Brain microvascular endothelial cell (primary cell): ENCODE measurements at regions not wholly inside any gene's neighbourhood (a gene's known extent, or its start where the extent isn't known, plus 50 kb on each side); places are given as distances from the start of the nearest gene placed in this dataset.

Experiments used
- DNase-seq: peaks from one replicate; pipeline ENCODE4 v3.0.0-alpha.2; 2020
- H3K27ac ChIP-seq: fragments of 250-450 bp; sonication (Bioruptor Pico); 2 replicates; pipeline ENCODE4 v1.5.1; 2020; ENCODE audit warnings: mild to moderate bottlenecking, moderate library complexity
- H3K27me3 ChIP-seq: fragments of 250-450 bp; sonication (Bioruptor Pico); replicated peaks from 2 replicates; pipeline ENCODE4 v1.5.1; 2020; ENCODE audit warnings: mild to moderate bottlenecking
- H3K36me3 ChIP-seq: fragments of 250-450 bp; sonication (Bioruptor Pico); replicated peaks from 2 replicates; pipeline ENCODE4 v1.5.1; 2020; ENCODE audit warnings: mild to moderate bottlenecking
- H3K4me3 ChIP-seq: 2 replicates; pipeline ENCODE4 v1.5.1; 2011; ENCODE audit warnings: low read depth, mild to moderate bottlenecking, control low read depth, low read length, moderate library complexity
- CTCF ChIP-seq: IDR thresholded peaks from 2 replicates; pipeline ENCODE4 v1.5.1; 2011; ENCODE audit warnings: low read depth, mild to moderate bottlenecking, moderate library complexity, low read length, control low read depth, inconsistent platforms; ENCODE audit errors: missing control alignments
- in situ Hi-C: cut with HindIII; loops from 2 replicates; pipeline ENCODE4 v1.10.0; 2017; ENCODE audit warnings: low sequenced_read_pairs, low pct_ligation_motif_present

DNA sequence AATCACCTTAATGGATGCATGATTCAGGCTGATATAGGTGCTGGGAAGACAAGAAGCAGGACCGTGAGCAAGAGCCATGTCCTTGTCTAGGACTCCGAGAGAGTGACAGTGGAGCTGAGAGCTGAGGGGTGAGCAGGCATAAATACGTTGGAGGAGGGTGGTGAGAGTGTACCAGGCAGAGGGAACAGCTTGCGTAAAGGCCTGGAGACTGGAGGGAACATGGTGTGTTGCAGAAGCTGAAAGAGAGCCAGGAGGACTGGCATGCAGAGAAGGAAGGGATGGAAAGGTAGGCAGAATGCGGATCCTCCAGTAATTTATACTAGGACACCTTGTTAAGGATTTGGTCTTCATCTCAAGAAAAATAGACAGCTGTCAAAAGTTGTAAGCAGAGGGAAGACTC lies 653.2 kb downstream of the HS3ST4 start:
- no peak for DNase-seq
- TF ChIP-seq CTCF, result no peak
- no peak overlapping the region for H3K27ac ChIP-seq
- in situ Hi-C loops, result no loop called here
- no peaks in the 10 kb centered on the region for H3K27me3 ChIP-seq
- H3K4me3 ChIP-seq, result no peak overlapping the region
- H3K36me3 ChIP-seq, result no peaks in the 10 kb centered on the region

GRCh38 chr16:26345966-26346365 lies 654.2 kb downstream of the HS3ST4 start:
- DNase-seq, result no peak
- Histone ChIP-seq H3K4me3 (no peak overlapping the region), H3K27ac (no peak overlapping the region), H3K36me3 (no peaks in the 10 kb centered on the region), H3K27me3 (no peaks in the 10 kb centered on the region)
- in situ Hi-C loops, result no loop called here
- TF ChIP-seq CTCF, result no peak

DNA sequence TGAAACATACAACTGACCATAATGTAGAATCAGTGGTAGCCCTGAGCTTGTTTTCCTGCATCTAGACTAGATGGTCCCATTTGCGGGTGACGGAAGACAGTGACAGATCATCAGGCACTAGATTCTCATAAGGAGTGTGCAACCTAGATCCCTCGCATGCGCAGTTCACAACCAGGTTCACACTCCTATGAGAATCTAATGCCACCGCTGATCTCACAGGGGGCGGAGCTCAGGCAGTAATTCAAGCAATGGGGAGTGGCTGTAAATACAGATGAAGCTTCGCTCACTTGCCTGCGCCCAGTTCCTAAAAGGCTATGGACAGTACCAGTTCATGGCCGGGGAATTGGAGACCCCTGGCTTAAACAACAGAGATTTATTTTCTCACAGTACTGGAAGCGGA lies 656.3 kb downstream of the HS3ST4 start:
- Histone ChIP-seq H3K27ac (no peak overlapping the region), H3K27me3 (no peaks in the 10 kb centered on the region), H3K36me3 (no peaks in the 10 kb centered on the region), H3K4me3 (no peak overlapping the region)
- in situ Hi-C loops, result no loop called here
- no peak for TF ChIP-seq CTCF
- DNase-seq, result no peak

- Histone ChIP-seq H3K27me3 (no peaks in the 10 kb centered on the region), H3K36me3 (no peaks in the 10 kb centered on the region), H3K27ac (no peak overlapping the region), H3K4me3 (no peak overlapping the region)
- in situ Hi-C loops, result no loop called here
- DNase-seq, result no peak
- no peak for TF ChIP-seq CTCF
Observed at GRCh38 chr16:26360867-26361266, 669.1 kb downstream of the HS3ST4 start.

- no peaks in the 10 kb centered on the region for H3K36me3 ChIP-seq
- no peaks in the 10 kb centered on the region for H3K27me3 ChIP-seq
- in situ Hi-C loops, result no loop called here
- DNase-seq, result no peak
- H3K4me3 ChIP-seq, result no peak overlapping the region
- TF ChIP-seq CTCF, result no peak
- H3K27ac ChIP-seq, result no peak overlapping the region
Observed at GRCh38 chr16:26363581-26363980, 671.8 kb downstream of the HS3ST4 start.

DNA sequence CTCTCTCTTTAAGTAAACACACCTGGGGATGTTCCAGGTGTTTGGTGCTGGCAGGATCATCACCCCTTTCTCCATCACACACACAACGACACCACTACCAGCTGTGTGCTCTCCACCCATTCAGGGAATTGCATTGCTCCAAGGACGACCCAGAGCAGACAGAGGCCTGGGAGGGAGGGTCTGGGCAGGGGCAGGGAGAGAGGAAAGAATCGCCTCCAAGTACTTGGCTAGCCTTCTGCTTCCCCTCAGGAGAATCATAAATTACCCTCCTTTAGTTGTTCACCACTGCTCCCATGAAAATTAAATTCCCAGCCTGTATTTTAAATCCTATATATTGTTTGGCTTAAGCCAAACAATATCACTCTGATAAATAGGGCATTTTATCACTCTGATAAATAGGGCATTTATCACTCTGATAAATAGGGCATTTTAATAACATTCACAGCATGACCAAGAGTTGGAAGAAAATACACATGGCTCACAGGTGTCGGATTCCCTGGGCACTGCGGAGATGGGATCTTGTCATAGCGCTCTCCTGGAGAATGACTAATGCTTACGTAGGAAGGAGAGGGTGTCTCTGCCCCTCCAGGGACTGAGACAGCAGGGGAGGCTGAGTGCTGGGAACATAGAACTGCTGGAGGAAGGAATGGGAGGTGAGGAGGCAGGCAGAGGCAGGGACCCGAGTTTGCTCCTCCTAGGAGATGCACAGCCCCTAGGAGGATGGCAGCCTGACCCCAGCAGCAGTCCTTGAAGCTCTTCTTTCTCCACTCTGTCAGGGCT lies 673.6 kb downstream of the HS3ST4 start:
- no peak for TF ChIP-seq CTCF
- Histone ChIP-seq H3K27me3 (no peaks in the 10 kb centered on the region), H3K4me3 (no peak overlapping the region), H3K27ac (no peak overlapping the region), H3K36me3 (no peaks in the 10 kb centered on the region)
- in situ Hi-C loops, result no loop called here
- no peak for DNase-seq
